WTC11 (cell line): ENCODE measurements at regions not wholly inside any gene's neighbourhood (a gene's known extent, or its start where the extent isn't known, plus 50 kb on each side); places are given as distances from the start of the nearest gene placed in this dataset.

Source experiments
- JUN ChIP-seq: sonication (generic); formaldehyde crosslinking; IDR thresholded peaks from 2 replicates; pipeline ENCODE4 v1.8.0; 2023; ENCODE audit warnings: mild to moderate bottlenecking, missing genetic modification reagents
- ZNF138 ChIP-seq: sonication (generic); formaldehyde crosslinking; conservative IDR thresholded peaks from 2 replicates; pipeline ENCODE4 v1.8.1; 2022; ENCODE audit warnings: mild to moderate bottlenecking, moderate library complexity, missing genetic modification reagents
- TF ChIP-seq, protein P1 (sequence below): sonication (generic); formaldehyde crosslinking; conservative IDR thresholded peaks from 2 replicates; pipeline ENCODE4 v1.8.1; 2023; ENCODE audit warnings: mild to moderate bottlenecking, low read depth, missing genetic modification reagents, moderate library complexity

DNA sequence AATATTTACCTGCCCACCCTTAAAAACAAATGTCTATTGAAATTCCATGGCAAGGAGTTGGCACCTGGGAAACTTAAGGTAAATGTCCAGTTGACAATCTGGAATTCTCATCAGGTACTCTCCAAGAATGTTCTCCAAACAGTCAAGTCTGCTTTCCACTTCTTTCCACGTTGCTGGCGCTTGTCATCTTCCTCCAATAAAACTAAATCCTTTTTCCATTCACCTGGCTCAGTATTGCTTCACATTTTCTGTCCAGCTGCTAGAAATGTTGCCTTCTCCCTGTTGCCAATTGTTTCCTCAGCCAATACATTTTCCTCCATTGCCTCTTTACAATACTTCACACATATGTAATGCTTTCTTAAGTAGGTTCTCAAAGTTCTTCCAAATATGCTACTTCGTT, 1288.1 kb upstream of the MAP3K7 start:
- TF ChIP-seq, protein P1, sequence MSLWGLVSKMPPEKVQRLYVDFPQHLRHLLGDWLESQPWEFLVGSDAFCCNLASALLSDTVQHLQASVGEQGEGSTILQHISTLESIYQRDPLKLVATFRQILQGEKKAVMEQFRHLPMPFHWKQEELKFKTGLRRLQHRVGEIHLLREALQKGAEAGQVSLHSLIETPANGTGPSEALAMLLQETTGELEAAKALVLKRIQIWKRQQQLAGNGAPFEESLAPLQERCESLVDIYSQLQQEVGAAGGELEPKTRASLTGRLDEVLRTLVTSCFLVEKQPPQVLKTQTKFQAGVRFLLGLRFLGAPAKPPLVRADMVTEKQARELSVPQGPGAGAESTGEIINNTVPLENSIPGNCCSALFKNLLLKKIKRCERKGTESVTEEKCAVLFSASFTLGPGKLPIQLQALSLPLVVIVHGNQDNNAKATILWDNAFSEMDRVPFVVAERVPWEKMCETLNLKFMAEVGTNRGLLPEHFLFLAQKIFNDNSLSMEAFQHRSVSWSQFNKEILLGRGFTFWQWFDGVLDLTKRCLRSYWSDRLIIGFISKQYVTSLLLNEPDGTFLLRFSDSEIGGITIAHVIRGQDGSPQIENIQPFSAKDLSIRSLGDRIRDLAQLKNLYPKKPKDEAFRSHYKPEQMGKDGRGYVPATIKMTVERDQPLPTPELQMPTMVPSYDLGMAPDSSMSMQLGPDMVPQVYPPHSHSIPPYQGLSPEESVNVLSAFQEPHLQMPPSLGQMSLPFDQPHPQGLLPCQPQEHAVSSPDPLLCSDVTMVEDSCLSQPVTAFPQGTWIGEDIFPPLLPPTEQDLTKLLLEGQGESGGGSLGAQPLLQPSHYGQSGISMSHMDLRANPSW (CRISPR knock-in tag): no peak
- TF ChIP-seq JUN (CRISPR knock-in tag): no peak
- no peak for TF ChIP-seq ZNF138
